K562 (cell line): ENCODE measurements at regions not wholly inside any gene's neighbourhood (a gene's known extent, or its start where the extent isn't known, plus 50 kb on each side); places are given as distances from the start of the nearest gene placed in this dataset.

Source experiments
- ATAC-seq: fragments of 200-7000 bp; cut with Tn5 transposase; 3 replicates; pipeline ENCODE4 v1.9.1; 2020; ENCODE audit warnings: moderate library complexity
- BruUV-seq: library from RNA; stranded (reverse); fragments of 400-500 nt; replicated peaks from 2 replicates; lab custom pipeline; 2021; lab: Mats Ljungman, UMichigan
- CTCF ChIA-PET: fragments of 300-600 bp; formaldehyde crosslinking; extraction: SDS; loops from one replicate; lab custom pipeline; 2021; ENCODE audit warnings: low intra/inter-chr PET ratio; lab: Yijun Ruan, JAX
- POLR2A ChIA-PET: fragments of 300-600, 350-650 bp; sonication (Branson Sonifier 250); formaldehyde crosslinking; extraction: SDS; loops from one replicate; lab custom pipeline; 2021; ENCODE audit warnings: antibody characterized with exemption, inconsistent platforms; lab: Yijun Ruan, JAX
- DNase-seq, 4 experiments: peaks; one replicate each; pipeline versions ENCODE4 v3.0.0 to v3.0.0-alpha.2; 2011 to 2018; ENCODE audit warnings: low spot score in 3 of 4, mixed read lengths in 3 of 4; ENCODE audit errors: extremely low read depth in 1 of 4
- FAIRE-seq: peaks from 2 replicates; lab custom pipeline; 2011; peaks lifted over from hg19 to GRCh38; lab: Jason Lieb, UNC
- H2AFZ ChIP-seq: 2 replicates; pipeline ENCODE4 v1.6.0; 2011; ENCODE audit warnings: low read depth, low read length, control low read depth, inconsistent platforms
- H3K27ac ChIP-seq: fragments of 200-600 bp; 3 replicates; pipeline ENCODE4 v1.8.0; 2011; ENCODE audit warnings: low read depth, mild to moderate bottlenecking, control low read depth, inconsistent platforms, low read length, moderate library complexity, mixed read lengths; ENCODE audit errors: extremely low read depth
- H3K27me3 ChIP-seq, 2 experiments: fragments of 300-600 bp in 1 of 2; 2 replicates in 1 of 2; 3 replicates in 1 of 2; pipeline versions ENCODE4 v1.6.0 to v1.8.0; 2011; ENCODE audit warnings: inconsistent platforms in 2 of 2, low read length in 2 of 2, mild to moderate bottlenecking in 1 of 2, mixed read lengths in 1 of 2, moderate library complexity in 1 of 2; ENCODE audit not compliant: control insufficient read depth in 2 of 2, insufficient read depth in 2 of 2
- H3K36me3 ChIP-seq: fragments of 300-600 bp; 3 replicates; pipeline ENCODE4 v1.8.0; 2011; ENCODE audit warnings: mild to moderate bottlenecking, low read length, inconsistent platforms; ENCODE audit not compliant: control insufficient read depth, insufficient read depth
- H3K4me1 ChIP-seq, 2 experiments: fragments of 200-600 bp in 1 of 2; replicated peaks in 1 of 2; 2 replicates in 1 of 2; 3 replicates in 1 of 2; pipeline versions ENCODE4 v1.5.1 to v1.8.0; 2011; ENCODE audit warnings: inconsistent platforms in 2 of 2, low read length in 2 of 2, mild to moderate bottlenecking in 1 of 2, mixed read lengths in 1 of 2, moderate library complexity in 1 of 2; ENCODE audit not compliant: control insufficient read depth in 2 of 2, insufficient read depth in 2 of 2
- H3K4me2 ChIP-seq: 2 replicates; pipeline ENCODE4 v1.6.1; 2011; ENCODE audit warnings: low read length, control low read depth, inconsistent platforms, mixed read lengths; ENCODE audit not compliant: insufficient read depth
- H3K4me3 ChIP-seq: fragments of 200-600 bp; sonication (generic), shearing (Covaris generic); 2 replicates; pipeline ENCODE4 v1.5.1; 2016; ENCODE audit warnings: control low read depth, inconsistent platforms
- H3K79me2 ChIP-seq: fragments of 200-600 bp; 3 replicates; pipeline ENCODE4 v1.8.0; 2011; ENCODE audit warnings: low read length, inconsistent platforms; ENCODE audit not compliant: control insufficient read depth, insufficient read depth
- H3K9ac ChIP-seq, 2 experiments: 2 replicates each; pipeline versions ENCODE4 v1.6.0 to v1.6.1; 2011; ENCODE audit warnings: low read depth in 2 of 2, low read length in 2 of 2, control low read depth in 1 of 2, inconsistent platforms in 1 of 2, mild to moderate bottlenecking in 1 of 2, mixed read lengths in 1 of 2; ENCODE audit not compliant: insufficient read depth in 1 of 2
- H3K9me1 ChIP-seq: one replicate; pipeline ENCODE4 v1.6.0; 2011; ENCODE audit warnings: inconsistent platforms, mild to moderate bottlenecking, low read length, moderate library complexity; ENCODE audit not compliant: control insufficient read depth, insufficient read depth
- H3K9me3 ChIP-seq: replicated peaks from 2 replicates; pipeline ENCODE4 v1.5.1; 2011; ENCODE audit warnings: low read depth, low read length, inconsistent platforms; ENCODE audit not compliant: control insufficient read depth, insufficient read depth
- H4K20me1 ChIP-seq: replicated peaks from 2 replicates; pipeline ENCODE4 v1.6.1; 2011; ENCODE audit warnings: low read length, inconsistent platforms, mixed read lengths; ENCODE audit not compliant: control insufficient read depth, insufficient read depth
- EP400 ChIP-seq: fragments of 450-650 bp; IDR thresholded peaks from 2 replicates; pipeline ENCODE4 v1.6.1; 2017; ENCODE audit warnings: antibody characterized with exemption, mild to moderate bottlenecking, moderate library complexity
- GTF2F1 ChIP-seq: IDR thresholded peaks from 2 replicates; pipeline ENCODE4 v1.6.1; 2011; ENCODE audit warnings: low read depth, low read length, improper control_type of control experiment
- L3MBTL2 ChIP-seq: fragments of 450-650 bp; IDR thresholded peaks from 2 replicates; pipeline ENCODE4 v1.6.1; 2016; ENCODE audit warnings: mild to moderate bottlenecking, moderate library complexity
- MAFF ChIP-seq: IDR thresholded peaks from 2 replicates; pipeline ENCODE4 v1.6.1; 2012; ENCODE audit warnings: low read length, improper control_type of control experiment
- MIER1 ChIP-seq: fragments of 450-650 bp; IDR thresholded peaks from 2 replicates; pipeline ENCODE4 v1.6.1; 2016; ENCODE audit warnings: antibody characterized with exemption, mild to moderate bottlenecking, low read depth
- PPARD ChIP-seq: fragments of 250-450 bp; sonication (Bioruptor Pico); IDR thresholded peaks from 2 replicates; pipeline ENCODE4 v1.8.0; 2022; ENCODE audit warnings: inconsistent platforms, mild to moderate bottlenecking, moderate library complexity
- RBBP5 ChIP-seq: fragments of 200-600 bp; sonication (generic); IDR thresholded peaks from 2 replicates; pipeline ENCODE4 v1.6.1; 2012; ENCODE audit warnings: borderline replicate concordance, mild to moderate bottlenecking, low read length, control low read depth, inconsistent platforms; ENCODE audit not compliant: insufficient read depth, poor library complexity, severe bottlenecking
- RFX1 ChIP-seq: fragments of 450-650 bp; IDR thresholded peaks from 2 replicates; pipeline ENCODE4 v1.6.1; 2016; ENCODE audit warnings: mild to moderate bottlenecking, moderate library complexity
- SNIP1 ChIP-seq: fragments of 450-650 bp; IDR thresholded peaks from 2 replicates; pipeline ENCODE4 v1.7.1; 2017; ENCODE audit warnings: low read depth, mild to moderate bottlenecking
- WHSC1 ChIP-seq: IDR thresholded peaks from one replicate; pipeline ENCODE4 v1.6.1; 2012; ENCODE audit warnings: low read length, control low read depth, inconsistent platforms
- ZNF24 ChIP-seq: fragments of 450-650 bp; IDR thresholded peaks from 2 replicates; pipeline ENCODE4 v1.6.1; 2016
- ZNF263 ChIP-seq: sonication (generic); formaldehyde crosslinking; IDR thresholded peaks from 2 replicates; pipeline ENCODE4 v1.8.0; 2022; ENCODE audit warnings: mild to moderate bottlenecking, missing genetic modification reagents, borderline replicate concordance
- WGBS: fragments of 100-300 bp; shearing (Covaris generic); methylation state at CpG from one replicate; pipeline ENCODE4 v1.1.6; 2016; ENCODE audit warnings: low coverage, mixed read lengths; ENCODE audit not compliant: insufficient coverage; ENCODE audit errors: missing lambda C conversion rate; 5-methylcytosine and 5-hydroxymethylcytosine counted together
- in situ Hi-C: fragments of 300-500 bp; cut with MboI; formaldehyde crosslinking; loops from 4 replicates; pipeline ENCODE4 v1.15.0; 2018; ENCODE audit warnings: inconsistent platforms, mixed read lengths
- intact Hi-C: fragments of 100-400 bp; cut with micrococcal nuclease; formaldehyde crosslinking; loops from 2 replicates; pipeline ENCODE4 v1.14.2; 2022
- TF ChIP-seq, protein P1 (sequence below): fragments of 450-650 bp; formaldehyde crosslinking; IDR thresholded peaks from 2 replicates; pipeline ENCODE4 v1.4.0; 2022; ENCODE audit warnings: missing genetic modification characterization
- TF ChIP-seq, protein P2 (sequence below): fragments of 450-650 bp; formaldehyde crosslinking; IDR thresholded peaks from 2 replicates; pipeline ENCODE4 v1.4.0; 2022; ENCODE audit warnings: mild to moderate bottlenecking, moderate library complexity

DNA sequence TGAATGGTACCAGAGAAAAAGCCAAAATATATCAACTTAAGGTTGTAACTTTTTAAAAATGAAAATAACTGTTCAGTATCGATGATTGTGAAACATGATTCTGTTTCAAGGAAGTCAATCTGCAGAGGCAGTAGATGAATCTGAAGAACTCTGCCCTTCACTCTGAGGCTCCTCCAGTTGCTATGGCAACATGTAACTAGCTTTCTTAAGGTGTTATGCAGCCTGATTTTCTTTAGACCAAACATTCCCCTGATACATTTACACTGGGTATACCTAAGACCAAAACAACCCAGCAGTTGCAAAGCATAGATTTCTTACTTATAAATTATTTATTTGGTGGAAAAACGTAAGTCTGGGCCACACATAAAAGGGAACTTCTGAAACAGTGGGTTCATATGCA, 133.6 kb upstream of the RASGEF1B start:
- Histone ChIP-seq H3K4me1 (no peaks in the 10 kb centered on the region), H3K4me2 (no peak overlapping the region), H3K9ac (no peak overlapping the region), H3K9me1 (no peaks in the 10 kb centered on the region), H4K20me1 (no peaks in the 10 kb centered on the region), H3K9me3 (no peaks in the 10 kb centered on the region), H3K4me3 (no peak overlapping the region), H3K27ac (no peak overlapping the region), H3K36me3 (no peaks in the 10 kb centered on the region), H3K27me3 (peaks cover 0 to 9% of the 10 kb centered on the region in 2 experiments; a peak in 1 of 5 replicates), H2AFZ (no peak overlapping the region), H3K79me2 (no peaks in the 10 kb centered on the region)
- DNase-seq (no peak), FAIRE-seq (no peak), ATAC-seq (no peak)
- intact Hi-C loops: no loop called here
- ChIA-PET POLR2A (no interaction called here), CTCF (no interaction called here)
- TF ChIP-seq RFX1: peak; percentile 74
- TF ChIP-seq GTF2F1: no peak
- BruUV-seq: no TSS peak
- 0% methylated on average over 2 of the region's 2 CpGs for WGBS
- in situ Hi-C loops: no loop called here

DNA sequence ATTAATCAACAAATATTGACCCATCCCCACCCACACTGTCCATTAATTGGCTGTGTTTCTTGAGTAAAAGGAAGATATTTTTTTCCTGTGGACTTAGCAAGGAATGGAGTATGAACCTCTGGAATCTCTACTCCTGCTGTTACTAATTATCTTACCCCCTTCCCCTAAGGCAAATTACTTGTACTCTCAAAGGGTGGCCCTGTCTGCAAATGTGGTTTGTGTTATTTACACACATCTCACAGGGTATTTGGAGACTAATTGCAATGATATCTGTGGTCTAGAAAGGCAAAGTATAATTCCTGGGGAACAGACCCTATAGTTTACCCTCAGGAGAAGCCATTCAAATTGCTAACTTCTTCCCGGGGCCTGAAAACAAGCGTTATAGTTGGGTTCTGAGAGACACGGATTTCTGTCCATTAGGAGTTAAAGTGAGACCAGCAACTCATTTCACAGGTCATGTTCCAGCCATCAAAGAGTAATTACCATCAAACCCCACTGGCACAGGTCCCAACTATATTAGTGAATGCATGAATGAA, 133.0 kb upstream of the RASGEF1B start:
- CTCF ChIA-PET: no interaction called here
- Histone ChIP-seq H2AFZ (no peak overlapping the region), H3K9me3 (no peaks in the 10 kb centered on the region), H3K9me1 (no peaks in the 10 kb centered on the region), H3K4me1 (no peaks in the 10 kb centered on the region), H3K9ac (no peak overlapping the region), H3K4me2 (no peak overlapping the region), H3K4me3 (no peak overlapping the region), H3K36me3 (no peaks in the 10 kb centered on the region), H3K79me2 (no peaks in the 10 kb centered on the region), H4K20me1 (no peaks in the 10 kb centered on the region), H3K27ac (no peak overlapping the region), H3K27me3 (peaks cover 0 to 10% of the 10 kb centered on the region in 2 experiments; a peak in 1 of 5 replicates)
- in situ Hi-C loops: no loop called here
- POLR2A ChIA-PET: no interaction called here
- DNase-seq (no peak), ATAC-seq (no peak), FAIRE-seq (no peak)
- BruUV-seq: no TSS peak
- intact Hi-C loops: no loop called here
- WGBS: 0% methylated on average over 3 of the region's 3 CpGs
- TF ChIP-seq PPARD: no peak
- TF ChIP-seq, protein P1, sequence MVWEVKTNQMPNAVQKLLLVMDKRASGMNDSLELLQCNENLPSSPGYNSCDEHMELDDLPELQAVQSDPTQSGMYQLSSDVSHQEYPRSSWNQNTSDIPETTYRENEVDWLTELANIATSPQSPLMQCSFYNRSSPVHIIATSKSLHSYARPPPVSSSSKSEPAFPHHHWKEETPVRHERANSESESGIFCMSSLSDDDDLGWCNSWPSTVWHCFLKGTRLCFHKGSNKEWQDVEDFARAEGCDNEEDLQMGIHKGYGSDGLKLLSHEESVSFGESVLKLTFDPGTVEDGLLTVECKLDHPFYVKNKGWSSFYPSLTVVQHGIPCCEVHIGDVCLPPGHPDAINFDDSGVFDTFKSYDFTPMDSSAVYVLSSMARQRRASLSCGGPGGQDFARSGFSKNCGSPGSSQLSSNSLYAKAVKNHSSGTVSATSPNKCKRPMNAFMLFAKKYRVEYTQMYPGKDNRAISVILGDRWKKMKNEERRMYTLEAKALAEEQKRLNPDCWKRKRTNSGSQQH (CRISPR knock-in tag): no peak
- TF ChIP-seq, protein P2, sequence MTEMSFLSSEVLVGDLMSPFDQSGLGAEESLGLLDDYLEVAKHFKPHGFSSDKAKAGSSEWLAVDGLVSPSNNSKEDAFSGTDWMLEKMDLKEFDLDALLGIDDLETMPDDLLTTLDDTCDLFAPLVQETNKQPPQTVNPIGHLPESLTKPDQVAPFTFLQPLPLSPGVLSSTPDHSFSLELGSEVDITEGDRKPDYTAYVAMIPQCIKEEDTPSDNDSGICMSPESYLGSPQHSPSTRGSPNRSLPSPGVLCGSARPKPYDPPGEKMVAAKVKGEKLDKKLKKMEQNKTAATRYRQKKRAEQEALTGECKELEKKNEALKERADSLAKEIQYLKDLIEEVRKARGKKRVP: no peak
- no peak for TF ChIP-seq ZNF263 (CRISPR knock-in tag)
- TF ChIP-seq EP400: no peak
- no peak for TF ChIP-seq L3MBTL2
- TF ChIP-seq SNIP1: no peak
- TF ChIP-seq MAFF: no peak
- TF ChIP-seq WHSC1: no peak
- no peak for TF ChIP-seq ZNF24
- TF ChIP-seq MIER1: no peak
- no peak for TF ChIP-seq RBBP5
